ENCODE measurements at regions not wholly inside any gene's neighbourhood (a gene's known extent, or its start where the extent isn't known, plus 50 kb on each side); places are given as distances from the start of the nearest gene placed in this dataset.
"Not testable (repeated sequence)": the region's sequence is repeated elsewhere in the genome, so short reads cannot be mapped to it uniquely, and the experiment has no call there.

- DNase-seq (ENCODE audit: low read depth) = no peak
- TF ChIP-seq CTCF (IDR thresholded peaks at IDR 0.05; ENCODE audit: insufficient read depth, low read depth, low read length) = no peak
- H3K4me3 ChIP-seq (ENCODE audit: low read depth, low read length) = no peak overlapping the region
Measured at GRCh38 chr2:195108182-195108581, 548.8 kb upstream of the SLC39A10 start.

GRCh38 chr2:195106681-195107380, 550.2 kb upstream of the SLC39A10 start:
- TF ChIP-seq CTCF (IDR thresholded peaks at IDR 0.05; ENCODE audit: insufficient read depth, low read depth, low read length) = no peak
- DNase-seq (ENCODE audit: low read depth) = no peak
- H3K4me3 ChIP-seq (ENCODE audit: low read depth, low read length) = no peak overlapping the region

- no peak for TF ChIP-seq CTCF (IDR thresholded peaks at IDR 0.05; ENCODE audit: insufficient read depth, low read depth, low read length)
- no peak for DNase-seq (ENCODE audit: low read depth)
- no peak overlapping the region for H3K4me3 ChIP-seq (ENCODE audit: low read depth, low read length)
Measured at GRCh38 chr2:195105581-195105980, 551.4 kb upstream of the SLC39A10 start.

- DNase-seq (ENCODE audit: low read depth) = no peak
- no peak overlapping the region for H3K4me3 ChIP-seq (ENCODE audit: low read depth, low read length)
- TF ChIP-seq CTCF (IDR thresholded peaks at IDR 0.05; ENCODE audit: insufficient read depth, low read depth, low read length) = no peak
Measured at GRCh38 chr2:195094330-195094729, 562.7 kb upstream of the SLC39A10 start.

GRCh38 chr2:195092341-195092740, 564.7 kb upstream of the SLC39A10 start:
- no peak overlapping the region for H3K4me3 ChIP-seq (ENCODE audit: low read depth, low read length)
- no peak for DNase-seq (ENCODE audit: low read depth)
- TF ChIP-seq CTCF (IDR thresholded peaks at IDR 0.05; ENCODE audit: insufficient read depth, low read depth, low read length) = no peak

- H3K4me3 ChIP-seq (ENCODE audit: low read depth, low read length); DNase-seq (ENCODE audit: low read depth): not testable (repeated sequence)
Measured at GRCh38 chr2:195072806-195073205, 584.2 kb upstream of the SLC39A10 start.

GRCh38 chr2:195057001-195057400, 600.0 kb upstream of the SLC39A10 start:
- no peak overlapping the region for H3K4me3 ChIP-seq (ENCODE audit: low read depth, low read length)
- DNase-seq (ENCODE audit: low read depth) = no peak

More at GRCh38 chr2:195057001-195057400, 600.0 kb upstream of the SLC39A10 start:
- no peak for TF ChIP-seq CTCF (IDR thresholded peaks at IDR 0.05; ENCODE audit: insufficient read depth, low read depth, low read length)

All from fibroblast of villous mesenchyme (primary cell).